GM23338 (cell line): ENCODE measurements at regions not wholly inside any gene's neighbourhood (a gene's known extent, or its start where the extent isn't known, plus 50 kb on each side); places are given as distances from the start of the nearest gene placed in this dataset.

Experiments
- ATAC-seq: fragments of 200-7000 bp; cut with Tn5 transposase; 3 replicates; pipeline ENCODE4 v1.9.1; 2020
- DNase-seq: peaks from one replicate; pipeline ENCODE4 v3.0.0-alpha.2; 2015; ENCODE audit warnings: low spot score
- H2AFZ ChIP-seq: fragments of 200-600 bp; sonication (generic); 2 replicates; pipeline ENCODE4 v1.8.0; 2016; ENCODE audit warnings: antibody characterized with exemption, mild to moderate bottlenecking, moderate library complexity
- H3F3A ChIP-seq: fragments of 200-600 bp; sonication (generic); replicated peaks from 2 replicates; pipeline ENCODE4 v1.8.0; 2017; ENCODE audit warnings: antibody characterized with exemption, mixed run types, low read depth
- H3K27ac ChIP-seq: fragments of 200-600 bp; sonication (generic); 2 replicates; pipeline ENCODE4 v1.6.1; 2016; ENCODE audit warnings: low read depth
- H3K27me3 ChIP-seq: fragments of 200-600 bp; sonication (generic); 2 replicates; pipeline ENCODE4 v1.8.0; 2016; ENCODE audit warnings: mild to moderate bottlenecking, mixed run types, moderate library complexity; ENCODE audit not compliant: insufficient read depth
- H3K36me3 ChIP-seq: fragments of 200-600 bp; sonication (generic); 2 replicates; pipeline ENCODE4 v1.8.0; 2016; ENCODE audit warnings: mild to moderate bottlenecking; ENCODE audit not compliant: insufficient read depth
- H3K4me1 ChIP-seq: fragments of 200-600 bp; sonication (generic); 2 replicates; pipeline ENCODE4 v1.8.0; 2016; ENCODE audit warnings: mild to moderate bottlenecking, moderate library complexity; ENCODE audit not compliant: insufficient read depth
- H3K4me2 ChIP-seq: fragments of 200-600 bp; sonication (generic); 2 replicates; pipeline ENCODE4 v1.7.1; 2017; ENCODE audit warnings: mixed run types
- H3K4me3 ChIP-seq: fragments of 200-600 bp; sonication (generic); 2 replicates; pipeline ENCODE4 v1.6.1; 2016; ENCODE audit warnings: mixed run types
- H3K79me2 ChIP-seq: fragments of 200-600 bp; sonication (generic); replicated peaks from 2 replicates; pipeline ENCODE4 v1.8.0; 2017; ENCODE audit warnings: mild to moderate bottlenecking; ENCODE audit not compliant: insufficient read depth
- H3K9me2 ChIP-seq: fragments of 200-600 bp; sonication (generic); 2 replicates; pipeline ENCODE4 v1.8.0; 2017; ENCODE audit not compliant: insufficient read depth
- H4K20me1 ChIP-seq: fragments of 200-600 bp; sonication (generic); replicated peaks from 2 replicates; pipeline ENCODE4 v1.8.0; 2017; ENCODE audit warnings: mild to moderate bottlenecking; ENCODE audit not compliant: insufficient read depth
- H3K27ac Mint-ChIP-seq: 2 replicates; pipeline ENCODE4 v1.8.0; 2020; ENCODE audit warnings: inconsistent platforms, mild to moderate bottlenecking, moderate library complexity, mixed read lengths
- H3K27me3 Mint-ChIP-seq: 3 replicates; pipeline ENCODE4 v1.8.0; 2022; ENCODE audit warnings: low read depth, mild to moderate bottlenecking, moderate library complexity, mixed read lengths, inconsistent platforms; ENCODE audit not compliant: insufficient read depth, poor library complexity
- H3K36me3 Mint-ChIP-seq: 3 replicates; pipeline ENCODE4 v1.8.0; 2021; ENCODE audit warnings: low read depth, mild to moderate bottlenecking, inconsistent platforms, moderate library complexity, mixed read lengths
- H3K4me1 Mint-ChIP-seq: 3 replicates; pipeline ENCODE4 v1.8.0; 2020; ENCODE audit warnings: mild to moderate bottlenecking, inconsistent platforms, mixed read lengths
- H3K4me3 Mint-ChIP-seq: 3 replicates; pipeline ENCODE4 v1.8.0; 2021; ENCODE audit warnings: moderate library complexity, mild to moderate bottlenecking, inconsistent platforms, mixed read lengths
- H3K9me3 Mint-ChIP-seq: 3 replicates; pipeline ENCODE4 v1.8.0; 2020; ENCODE audit warnings: moderate library complexity, mild to moderate bottlenecking, inconsistent platforms, mixed read lengths
- POLR2AphosphoS5 ChIP-seq: IDR thresholded peaks from 2 replicates; pipeline ENCODE4 v1.6.1; 2016; ENCODE audit warnings: antibody characterized with exemption, low read depth
- STAT1 ChIP-seq: IDR thresholded peaks from one replicate; pipeline ENCODE4 v1.6.1; 2016; ENCODE audit warnings: antibody characterized with exemption; ENCODE audit not compliant: unreplicated experiment
- ZNF114 ChIP-seq: fragments of 250-450 bp; sonication (Bioruptor Pico); IDR thresholded peaks from 2 replicates; pipeline ENCODE4 v1.5.0; 2020; ENCODE audit warnings: mild to moderate bottlenecking, moderate library complexity
- ZNF331 ChIP-seq: fragments of 250-450 bp; sonication (Bioruptor Pico); IDR thresholded peaks from 2 replicates; pipeline ENCODE4 v1.5.0; 2020; ENCODE audit warnings: low read depth, mild to moderate bottlenecking, moderate library complexity
- ZNF462 ChIP-seq: fragments of 250-450 bp; sonication (Bioruptor Pico); IDR thresholded peaks from 2 replicates; pipeline ENCODE4 v1.5.0; 2020; ENCODE audit warnings: mild to moderate bottlenecking, moderate library complexity

DNA sequence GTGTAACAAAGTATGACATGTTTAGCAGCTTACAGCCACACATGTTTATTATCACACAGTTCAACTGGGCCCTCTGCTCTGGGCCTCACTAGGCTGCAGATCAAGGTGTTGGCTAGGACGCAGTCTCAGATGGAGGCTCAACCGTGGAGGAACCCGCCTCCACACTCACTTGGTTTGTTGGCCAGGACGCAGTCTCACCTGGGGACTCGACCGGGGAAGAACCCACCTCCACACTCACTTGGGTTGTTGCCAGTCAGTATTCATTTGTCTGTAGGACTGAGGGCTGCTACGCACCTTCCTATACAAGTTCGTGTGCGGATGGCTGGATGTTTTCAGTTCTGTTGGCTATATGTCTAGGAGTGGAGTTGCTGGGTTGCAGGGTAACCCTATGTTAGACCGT lies 240.7 kb upstream of the CIBAR2 start:
- H3K4me1 Mint-ChIP-seq = peaks cover 41% of the 10 kb centered on the region
- Histone ChIP-seq H3K79me2 (no peaks in the 10 kb centered on the region), H3F3A (0 out of 2 replicates have a peak, but pooled peaks cover 5% of the 10 kb centered on the region), H4K20me1 (no peaks in the 10 kb centered on the region; the same call in 1 of the 2 replicates), H3K4me2 (no peak overlapping the region), H3K27me3 (no peaks in the 10 kb centered on the region), H3K4me1 (peaks cover 3% of the 10 kb centered on the region), H3K36me3 (no peaks in the 10 kb centered on the region), H3K4me3 (no peak overlapping the region), H2AFZ (no peak overlapping the region), H3K27ac (no peak overlapping the region), H3K9me2 (no peaks in the 10 kb centered on the region)
- H3K4me3 Mint-ChIP-seq = no peak overlapping the region; the same call in 2 of the 3 replicates
- no peak overlapping the region for H3K27ac Mint-ChIP-seq
- peaks cover 15% of the 10 kb centered on the region for H3K36me3 Mint-ChIP-seq
- ATAC-seq (no peak), DNase-seq (no peak)
- peaks cover 17% of the 10 kb centered on the region for H3K9me3 Mint-ChIP-seq
- no peak for TF ChIP-seq ZNF462 (CRISPR knock-in tag)
- H3K27me3 Mint-ChIP-seq = peaks cover 8% of the 10 kb centered on the region

GRCh38 chr16:85353839-85354685 lies 241.8 kb upstream of the CIBAR2 start:
- no peak for ATAC-seq
- no peak overlapping the region for H3K4me2 ChIP-seq

More at GRCh38 chr16:85353839-85354685, 241.8 kb upstream of the CIBAR2 start:
- no peak for DNase-seq
- peak overlapping the region; percentile 5; the same call in 1 of the 2 replicates for H3K27ac Mint-ChIP-seq
- H3K4me1 ChIP-seq = peaks cover 3% of the 10 kb centered on the region
- peaks cover 17% of the 10 kb centered on the region for H3K9me3 Mint-ChIP-seq
- H3K27me3 Mint-ChIP-seq = peaks cover 9% of the 10 kb centered on the region
- H3K27me3 ChIP-seq = no peaks in the 10 kb centered on the region
- H4K20me1 ChIP-seq = no peaks in the 10 kb centered on the region; the same call in 1 of the 2 replicates
- H3K79me2 ChIP-seq = no peaks in the 10 kb centered on the region
- H3K4me3 ChIP-seq = no peak overlapping the region
- 0 out of 2 replicates have a peak, but pooled peaks cover 4% of the 10 kb centered on the region for H3F3A ChIP-seq
- no peak overlapping the region for H2AFZ ChIP-seq
- no peaks in the 10 kb centered on the region for H3K9me2 ChIP-seq
- H3K36me3 ChIP-seq = no peaks in the 10 kb centered on the region
- no peak overlapping the region; the same call in 2 of the 3 replicates for H3K4me3 Mint-ChIP-seq
- H3K27ac ChIP-seq = no peak overlapping the region
- TF ChIP-seq ZNF114 (CRISPR knock-in tag) (no peak), STAT1 (no peak), POLR2AphosphoS5 (no peak), ZNF331 (CRISPR knock-in tag) (no peak)
- H3K36me3 Mint-ChIP-seq = peaks cover 15% of the 10 kb centered on the region
- H3K4me1 Mint-ChIP-seq = peaks cover 39% of the 10 kb centered on the region
